Smooth muscle cell (in vitro differentiated cells): ENCODE measurements at regions not wholly inside any gene's neighbourhood (a gene's known extent, or its start where the extent isn't known, plus 50 kb on each side); places are given as distances from the start of the nearest gene placed in this dataset.

Source experiments
- DNase-seq: peaks from one replicate; lab custom pipeline; 2025; ENCODE audit not compliant: unreplicated experiment; lab: John Stamatoyannopoulos, UW
- H2AFZ ChIP-seq: fragments of 200-600 bp; sonication (generic); 2 replicates; pipeline ENCODE4 v1.6.0; 2016; ENCODE audit warnings: antibody characterized with exemption, low read depth, mild to moderate bottlenecking
- H3F3A ChIP-seq: fragments of 200-600 bp; sonication (generic); 2 replicates; pipeline ENCODE4 v1.6.0; 2017; ENCODE audit warnings: antibody characterized with exemption, low read depth
- H3K27ac ChIP-seq: fragments of 200-600 bp; sonication (generic); 2 replicates; pipeline ENCODE4 v1.5.1; 2016; ENCODE audit warnings: low read depth, mild to moderate bottlenecking
- H3K27me3 ChIP-seq: fragments of 200-600 bp; sonication (generic); 2 replicates; pipeline ENCODE4 v1.6.1; 2016; ENCODE audit warnings: low read depth, mild to moderate bottlenecking
- H3K36me3 ChIP-seq: fragments of 200-600 bp; sonication (generic); 2 replicates; pipeline ENCODE4 v1.5.1; 2016; ENCODE audit warnings: low read depth
- H3K4me1 ChIP-seq: fragments of 200-600 bp; sonication (generic); 2 replicates; pipeline ENCODE4 v1.5.1; 2016; ENCODE audit warnings: low read depth
- H3K4me2 ChIP-seq: fragments of 200-600 bp; sonication (generic); 2 replicates; pipeline ENCODE4 v1.6.0; 2016; ENCODE audit warnings: mild to moderate bottlenecking
- H3K4me3 ChIP-seq: fragments of 200-600 bp; sonication (generic); 2 replicates; pipeline ENCODE4 v1.5.1; 2016; ENCODE audit warnings: mild to moderate bottlenecking
- H3K79me2 ChIP-seq: fragments of 200-600 bp; sonication (generic); 2 replicates; pipeline ENCODE4 v1.6.0; 2016; ENCODE audit warnings: low read depth, mild to moderate bottlenecking
- H3K9ac ChIP-seq: fragments of 200-600 bp; sonication (generic); 2 replicates; pipeline ENCODE4 v1.6.0; 2016; ENCODE audit warnings: low read depth
- H3K9me3 ChIP-seq: fragments of 200-600 bp; sonication (generic); replicated peaks from 2 replicates; pipeline ENCODE4 v1.5.1; 2016; ENCODE audit warnings: low read depth
- H4K20me1 ChIP-seq: fragments of 200-600 bp; sonication (generic); 2 replicates; pipeline ENCODE4 v1.6.0; 2016; ENCODE audit warnings: low read depth
- CTCF ChIP-seq: fragments of 200-600 bp; sonication (generic); IDR thresholded peaks from 2 replicates; pipeline ENCODE4 v1.5.1; 2017; ENCODE audit warnings: borderline replicate concordance, mild to moderate bottlenecking, antibody characterized with exemption; ENCODE audit not compliant: insufficient read depth, poor library complexity, severe bottlenecking
- WGBS: methylation state at CpG from one replicate; pipeline ENCODE4 v1.1.7; 2016; ENCODE audit warnings: low lambda C conversion rate; 5-methylcytosine and 5-hydroxymethylcytosine counted together

- Histone ChIP-seq H3K9ac (no peak overlapping the region), H3K4me2 (no peak overlapping the region), H3K4me3 (no peak overlapping the region), H3K27ac (no peak overlapping the region), H4K20me1 (no peaks in the 10 kb centered on the region), H3F3A (no peaks in the 10 kb centered on the region), H3K4me1 (no peaks in the 10 kb centered on the region), H3K79me2 (no peaks in the 10 kb centered on the region), H3K27me3 (no peaks in the 10 kb centered on the region), H3K36me3 (no peaks in the 10 kb centered on the region), H3K9me3 (no peaks in the 10 kb centered on the region), H2AFZ (no peak overlapping the region)
- no peak for TF ChIP-seq CTCF
- DNase-seq: no peak
- 70% methylated on average over 2 of the region's 2 CpGs for WGBS
Observed at GRCh38 chr7:80037689-80038088, 96.9 kb upstream of the GNAI1 start.

GRCh38 chr7:80036107-80036506, 98.5 kb upstream of the GNAI1 start:
- DNase-seq: no peak
- no peaks in the 10 kb centered on the region for H4K20me1 ChIP-seq
- H3K4me2 ChIP-seq: no peak overlapping the region
- H3K27me3 ChIP-seq: no peaks in the 10 kb centered on the region
- H3K79me2 ChIP-seq: no peaks in the 10 kb centered on the region
- 75% methylated on average over 2 of the region's 2 CpGs for WGBS
- H3K27ac ChIP-seq: no peak overlapping the region
- no peak overlapping the region for H3K4me3 ChIP-seq
- no peak overlapping the region for H2AFZ ChIP-seq
- no peaks in the 10 kb centered on the region for H3K4me1 ChIP-seq
- no peaks in the 10 kb centered on the region for H3K9me3 ChIP-seq
- no peaks in the 10 kb centered on the region for H3F3A ChIP-seq
- no peak overlapping the region for H3K9ac ChIP-seq
- no peak for TF ChIP-seq CTCF
- H3K36me3 ChIP-seq: no peaks in the 10 kb centered on the region

- TF ChIP-seq CTCF: no peak
- Histone ChIP-seq H3K9ac (no peak overlapping the region), H3K4me3 (no peak overlapping the region), H3F3A (no peaks in the 10 kb centered on the region), H3K27ac (no peak overlapping the region), H3K27me3 (no peaks in the 10 kb centered on the region), H3K36me3 (no peaks in the 10 kb centered on the region), H4K20me1 (no peaks in the 10 kb centered on the region), H3K4me1 (no peaks in the 10 kb centered on the region), H2AFZ (no peak overlapping the region), H3K4me2 (no peak overlapping the region), H3K9me3 (no peaks in the 10 kb centered on the region), H3K79me2 (no peaks in the 10 kb centered on the region)
- DNase-seq: no peak
- WGBS: 77% methylated on average over 3 of the region's 3 CpGs
Observed at GRCh38 chr7:80028717-80029116, 105.9 kb upstream of the GNAI1 start.

DNA sequence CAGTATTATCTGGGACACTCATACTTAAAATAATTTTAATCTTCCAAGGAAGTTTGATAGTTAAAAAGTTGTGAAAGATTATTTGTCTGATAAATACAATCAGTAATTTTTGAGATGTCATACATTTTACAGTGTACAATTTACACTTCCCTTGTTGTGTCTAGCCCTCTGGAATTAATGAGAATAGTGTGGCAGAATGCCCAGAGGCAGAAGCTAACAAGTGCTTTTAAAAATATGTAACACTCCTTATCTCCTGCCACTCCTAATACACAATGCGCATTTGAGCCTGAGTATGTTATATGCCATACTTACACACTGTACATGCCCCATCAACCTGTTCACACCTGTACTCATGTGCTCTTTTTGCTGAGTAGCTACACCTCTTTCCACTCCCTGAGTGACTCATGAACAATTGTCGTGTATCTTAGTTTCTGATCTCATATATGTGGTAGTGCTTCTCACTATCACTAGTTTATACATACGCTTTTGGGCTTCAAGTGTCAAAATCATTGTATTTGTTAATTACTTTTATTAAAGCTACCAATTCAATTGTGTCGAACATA, 106.9 kb upstream of the GNAI1 start:
- Histone ChIP-seq H3K4me3 (no peak overlapping the region), H3K4me2 (no peak overlapping the region), H3K79me2 (no peaks in the 10 kb centered on the region), H4K20me1 (no peaks in the 10 kb centered on the region), H2AFZ (no peak overlapping the region), H3K4me1 (no peaks in the 10 kb centered on the region), H3F3A (no peaks in the 10 kb centered on the region), H3K27ac (no peak overlapping the region), H3K27me3 (no peaks in the 10 kb centered on the region), H3K9ac (no peak overlapping the region), H3K9me3 (no peaks in the 10 kb centered on the region), H3K36me3 (no peaks in the 10 kb centered on the region)
- TF ChIP-seq CTCF: no peak
- 89% methylated on average over 4 of the region's 4 CpGs for WGBS
- no peak for DNase-seq
